CD4-positive, alpha-beta T cell treated with Interferon gamma for 1 hour (primary cell): ENCODE measurements at regions not wholly inside any gene's neighbourhood (a gene's known extent, or its start where the extent isn't known, plus 50 kb on each side); places are given as distances from the start of the nearest gene placed in this dataset.

ENCODE experiments used
- DNase-seq: peaks from one replicate; pipeline ENCODE4 v3.0.0-alpha.2; 2020

- DNase-seq: no peak
Observed at GRCh38 chr3:159835126-159835525, 153.5 kb upstream of the IL12A start.

- no peak for DNase-seq
Observed at GRCh38 chr3:159837725-159838124, 150.9 kb upstream of the IL12A start.

GRCh38 chr3:159838938-159839337, 149.7 kb upstream of the IL12A start:
- DNase-seq: no peak

DNA sequence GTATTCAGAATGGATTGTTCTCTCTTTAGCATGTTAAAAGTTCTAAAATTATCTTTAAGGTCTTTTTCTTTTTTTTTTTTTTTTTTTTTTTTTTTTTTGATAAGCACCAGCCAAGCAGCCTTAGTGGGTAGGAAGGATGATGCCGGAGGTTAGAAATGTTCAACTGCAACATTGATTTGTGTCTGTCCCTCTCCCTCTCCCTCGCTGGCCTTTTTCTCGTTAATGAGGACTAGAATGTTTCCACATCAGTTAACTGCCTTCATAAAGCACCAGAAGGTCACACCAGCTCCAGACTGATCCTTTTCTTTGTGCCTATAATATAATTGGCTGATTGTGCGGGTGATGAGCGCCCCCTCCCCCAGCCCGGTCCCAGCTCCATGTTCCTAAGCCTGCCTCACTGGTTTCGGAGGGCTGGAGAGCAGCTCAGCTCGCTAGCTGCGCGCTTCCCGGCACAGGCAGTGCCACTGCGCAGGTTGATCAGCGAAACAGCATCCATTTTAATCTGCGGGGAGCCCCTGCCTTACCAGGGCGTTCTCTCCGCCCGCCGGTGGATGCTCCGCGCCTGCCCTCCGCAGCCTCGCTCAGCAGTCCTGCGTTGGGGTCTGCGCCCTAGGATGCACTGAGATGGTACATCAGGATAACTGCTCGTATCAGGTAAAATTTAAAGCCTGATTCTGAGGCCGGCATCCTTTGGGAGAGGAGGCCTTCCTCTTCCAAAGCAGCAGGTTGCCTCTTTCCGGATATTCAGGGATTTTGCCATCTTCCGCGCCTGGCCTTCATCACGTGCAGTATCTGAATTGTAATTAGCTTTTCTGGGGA, 148.9 kb upstream of the IL12A start, which contains the start of gene SCHIP1:
SCHIP1 (plus strand) TSS at position 301 of the 819 bp plus-strand sequence.
- DNase-seq: no peak

GRCh38 chr3:159840703-159841299, 147.8 kb upstream of the IL12A start:
- DNase-seq: no peak

DNA sequence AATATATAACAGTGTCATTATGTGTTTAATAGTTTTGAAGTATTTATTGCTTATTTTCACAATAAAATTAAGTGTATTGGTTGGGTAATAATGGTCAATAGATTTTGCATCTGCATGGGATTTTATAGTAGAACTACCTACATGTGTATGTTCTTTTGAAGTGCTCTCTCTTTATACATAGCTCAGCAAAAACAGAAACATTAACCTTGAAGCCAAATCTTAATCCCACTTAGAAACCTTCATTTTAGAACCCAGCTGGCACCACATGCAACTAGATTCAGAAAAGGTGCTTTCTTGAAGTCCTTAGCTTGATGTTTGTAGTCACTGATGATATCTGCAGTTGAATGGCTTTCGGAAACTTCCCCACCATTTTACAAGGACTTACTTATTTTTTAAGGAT, 146.9 kb upstream of the IL12A start:
- no peak for DNase-seq

GRCh38 chr3:159843840-159844730, 144.6 kb upstream of the IL12A start:
- no peak for DNase-seq

GRCh38 chr3:159844801-159845261, 143.8 kb upstream of the IL12A start:
- no peak for DNase-seq

DNA sequence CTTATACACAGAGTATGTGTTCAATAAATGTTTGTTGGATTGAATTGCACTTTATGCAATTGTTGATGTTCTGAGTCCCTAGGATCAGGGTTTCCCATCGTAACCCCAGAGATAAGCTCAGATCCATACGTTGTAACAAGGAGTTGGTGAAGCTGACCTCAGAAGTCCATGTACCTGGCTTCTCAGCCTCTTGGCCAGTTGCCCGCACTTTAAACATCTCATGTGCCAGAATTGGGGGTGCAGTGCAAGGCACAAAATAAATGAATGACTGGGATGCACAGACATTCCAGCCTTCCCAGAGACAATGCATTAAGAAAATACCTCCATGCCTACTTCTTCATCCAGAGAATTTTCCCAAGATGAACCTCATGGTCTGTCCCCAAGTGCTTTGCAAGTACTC, 142.9 kb upstream of the IL12A start:
- no peak for DNase-seq

DNA sequence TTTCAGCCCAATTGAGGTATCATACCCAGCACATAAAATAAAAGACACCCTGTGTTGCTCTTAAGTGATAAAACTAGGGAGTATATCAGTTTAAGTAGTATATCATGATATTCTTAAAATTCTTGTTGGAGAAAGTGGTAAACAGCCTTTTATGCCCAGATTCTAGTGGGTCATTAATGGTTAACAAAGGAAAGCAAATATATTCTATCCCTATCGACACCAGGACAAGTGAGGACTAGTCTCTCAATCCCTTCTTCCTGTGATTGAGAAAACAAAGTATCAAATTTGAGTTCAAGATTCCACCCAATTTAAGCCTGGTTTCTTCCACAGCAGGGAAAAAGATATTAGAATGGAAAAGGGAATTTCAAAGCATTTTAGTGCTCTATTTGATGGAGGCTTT, 142.4 kb upstream of the IL12A start:
- no peak for DNase-seq

DNA sequence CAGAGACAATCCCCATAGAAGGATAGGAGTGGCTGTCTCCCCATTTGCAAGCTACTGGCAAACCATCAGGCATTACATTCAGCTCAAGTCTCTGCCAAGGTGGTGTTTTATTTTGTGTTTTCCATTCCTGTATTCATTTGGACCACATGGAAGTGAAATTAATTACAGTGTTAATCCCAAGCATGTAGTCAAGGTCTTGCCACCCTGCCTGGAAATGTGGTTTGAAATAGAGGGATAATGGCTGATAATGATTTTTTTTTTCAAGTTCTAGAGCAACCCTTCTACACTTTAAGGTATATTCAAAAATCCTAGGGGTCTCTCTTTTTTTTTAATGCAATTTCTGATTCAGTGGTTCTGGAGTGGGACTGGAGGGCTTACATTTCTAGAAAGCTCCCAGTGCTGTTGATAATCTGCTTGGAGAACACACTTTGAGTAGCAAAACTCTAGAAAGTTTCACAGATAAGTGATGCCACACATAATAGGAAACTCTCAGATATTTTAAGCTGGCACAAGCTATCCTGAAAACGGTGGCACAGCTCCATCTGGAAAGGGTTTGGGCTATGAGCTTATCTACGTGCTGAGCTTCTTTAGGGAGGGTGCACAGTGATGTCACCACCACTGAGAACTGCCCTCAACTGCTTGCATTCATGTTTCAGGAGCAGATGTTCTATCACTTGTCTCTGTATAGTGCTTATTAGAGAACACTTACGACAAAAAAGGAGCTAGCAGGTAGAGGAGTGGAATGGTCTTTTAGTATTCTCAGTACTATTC, 140.1 kb upstream of the IL12A start:
- DNase-seq: no peak

DNA sequence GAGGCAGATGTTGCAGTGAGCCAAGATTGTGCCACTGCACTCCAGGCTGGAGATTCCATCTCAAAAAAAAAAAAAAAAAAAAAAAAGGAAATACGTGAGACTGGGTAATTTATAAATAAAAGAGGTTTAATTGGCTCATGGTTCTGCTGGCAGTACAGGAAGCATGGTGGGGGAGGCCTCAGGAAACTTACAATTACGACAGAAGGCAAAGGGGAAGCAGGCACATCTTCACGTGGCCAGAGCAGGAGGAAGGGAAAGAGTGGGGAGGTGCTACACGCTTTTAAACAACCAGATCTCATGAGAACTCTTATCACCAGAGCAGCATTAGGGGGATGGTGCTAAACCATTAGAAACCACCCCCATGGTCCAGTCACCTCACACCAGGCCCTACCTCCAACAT, 138.2 kb upstream of the IL12A start:
- no peak for DNase-seq

DNA sequence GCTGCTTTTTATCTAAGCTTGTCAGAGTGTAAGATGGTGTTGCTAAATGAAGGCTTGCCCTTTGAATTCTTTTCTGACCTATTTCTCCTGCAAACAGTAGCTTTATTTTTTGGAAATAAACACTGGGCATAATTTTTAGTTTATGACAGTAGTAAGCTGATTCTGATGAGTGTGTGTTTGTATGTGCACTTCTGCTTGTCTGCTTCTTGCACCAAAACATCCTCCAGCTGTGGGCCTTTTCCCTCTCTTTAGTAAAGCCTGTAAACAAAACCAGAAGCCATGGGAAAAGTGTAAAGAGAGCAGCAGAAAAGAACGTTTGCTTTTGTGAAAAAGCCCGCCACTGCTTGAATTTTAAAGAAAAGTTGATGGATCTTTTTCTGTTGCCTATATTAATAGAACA, 136.4 kb upstream of the IL12A start:
- no peak for DNase-seq

GRCh38 chr3:159852821-159853505, 135.7 kb upstream of the IL12A start:
- no peak for DNase-seq

GRCh38 chr3:159853506-159853864, 135.2 kb upstream of the IL12A start:
- DNase-seq: no peak

DNA sequence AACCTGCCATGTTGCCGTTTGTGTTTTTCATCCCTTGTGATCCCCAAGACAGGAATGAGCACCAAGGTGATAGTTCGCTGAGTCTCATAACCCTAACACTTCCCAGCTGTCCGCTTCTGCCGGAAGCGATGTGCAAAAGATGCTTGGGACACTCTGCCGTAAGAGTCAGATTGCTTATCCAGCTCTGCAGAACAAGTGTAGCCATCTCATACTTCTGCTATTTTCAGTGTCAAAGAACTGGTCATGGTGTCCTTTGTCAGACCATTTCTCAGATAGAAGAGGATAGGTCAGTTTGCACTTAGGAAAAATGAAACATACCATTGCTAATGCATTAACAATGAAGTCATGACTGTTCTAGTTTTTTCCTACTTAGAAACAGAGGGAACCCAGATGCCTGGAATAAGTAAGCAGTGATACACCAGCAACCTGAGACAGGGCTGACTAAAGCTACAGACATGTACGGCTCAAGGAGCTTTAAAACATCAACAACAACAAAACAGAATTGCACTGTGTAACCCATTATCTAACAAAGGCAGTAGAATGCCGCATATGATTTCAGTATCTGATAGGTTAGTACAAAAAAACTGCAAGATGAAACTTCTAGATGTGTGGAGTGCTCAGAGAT, 134.0 kb upstream of the IL12A start:
- no peak for DNase-seq

GRCh38 chr3:159855599-159856346, 132.9 kb upstream of the IL12A start:
- no peak for DNase-seq

DNA sequence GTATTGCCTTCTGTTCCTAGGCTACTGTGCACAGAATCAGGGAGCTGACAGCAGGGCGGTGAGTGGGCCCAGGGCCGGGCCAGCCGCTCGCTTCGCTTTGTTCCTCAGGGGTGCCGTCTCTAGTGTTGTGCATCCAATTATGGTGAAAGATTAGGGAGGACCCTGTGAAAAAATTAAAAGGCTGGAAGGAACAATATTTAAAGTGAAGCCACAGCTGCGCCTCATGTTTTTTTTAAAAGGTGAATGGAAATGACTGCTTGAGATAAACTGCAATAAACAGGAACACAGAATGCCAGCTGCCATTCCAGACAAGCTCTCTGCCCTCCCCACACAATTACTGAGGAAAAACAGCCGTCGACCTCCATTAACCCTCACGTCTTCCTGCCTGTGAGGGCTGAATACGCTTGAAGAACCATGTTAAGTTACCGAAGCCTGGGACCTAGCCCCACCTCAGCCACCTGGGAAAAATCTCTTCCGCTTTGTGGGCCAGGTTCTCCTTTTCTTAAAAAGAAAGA, 132.0 kb upstream of the IL12A start:
- DNase-seq: no peak

GRCh38 chr3:159857840-159858239, 130.8 kb upstream of the IL12A start:
- no peak for DNase-seq

DNA sequence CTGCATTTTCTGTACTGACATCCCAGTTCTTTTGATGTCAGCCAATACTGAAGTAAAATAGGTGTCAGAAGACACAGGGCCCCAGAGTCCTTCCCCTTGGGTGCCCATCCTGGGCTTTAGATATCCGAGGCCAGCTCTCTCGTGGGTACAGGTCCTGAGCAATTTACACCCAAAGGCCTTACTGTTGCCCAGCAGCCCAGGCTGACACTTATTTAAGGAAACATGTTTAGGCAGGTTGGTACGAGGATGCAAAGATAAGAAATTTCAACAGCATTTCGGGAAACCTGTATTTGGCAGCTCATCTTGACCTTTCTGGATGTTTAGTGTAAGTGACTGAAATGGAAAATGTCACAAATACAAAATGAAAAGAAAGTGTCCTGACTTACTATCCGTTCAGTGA, 130.0 kb upstream of the IL12A start:
- no peak for DNase-seq

- no peak for DNase-seq
Observed at GRCh38 chr3:159859424-159859823, 129.2 kb upstream of the IL12A start.
